Stimulated activated CD4-positive, alpha-beta T cell treated with anti-CD3 and anti-CD28 coated beads, Interleukin-2, amount 100 ng/mL, for 48 hours (primary cell): ENCODE measurements at regions not wholly inside any gene's neighbourhood (a gene's known extent, or its start where the extent isn't known, plus 50 kb on each side); places are given as distances from the start of the nearest gene placed in this dataset.
"Not testable (repeated sequence)": the region's sequence is repeated elsewhere in the genome, so short reads cannot be mapped to it uniquely, and the experiment has no call there.

Experiments
- DNase-seq, 2 donors: peaks; one replicate each; pipeline ENCODE4 v3.0.0-alpha.2; 2020

DNA sequence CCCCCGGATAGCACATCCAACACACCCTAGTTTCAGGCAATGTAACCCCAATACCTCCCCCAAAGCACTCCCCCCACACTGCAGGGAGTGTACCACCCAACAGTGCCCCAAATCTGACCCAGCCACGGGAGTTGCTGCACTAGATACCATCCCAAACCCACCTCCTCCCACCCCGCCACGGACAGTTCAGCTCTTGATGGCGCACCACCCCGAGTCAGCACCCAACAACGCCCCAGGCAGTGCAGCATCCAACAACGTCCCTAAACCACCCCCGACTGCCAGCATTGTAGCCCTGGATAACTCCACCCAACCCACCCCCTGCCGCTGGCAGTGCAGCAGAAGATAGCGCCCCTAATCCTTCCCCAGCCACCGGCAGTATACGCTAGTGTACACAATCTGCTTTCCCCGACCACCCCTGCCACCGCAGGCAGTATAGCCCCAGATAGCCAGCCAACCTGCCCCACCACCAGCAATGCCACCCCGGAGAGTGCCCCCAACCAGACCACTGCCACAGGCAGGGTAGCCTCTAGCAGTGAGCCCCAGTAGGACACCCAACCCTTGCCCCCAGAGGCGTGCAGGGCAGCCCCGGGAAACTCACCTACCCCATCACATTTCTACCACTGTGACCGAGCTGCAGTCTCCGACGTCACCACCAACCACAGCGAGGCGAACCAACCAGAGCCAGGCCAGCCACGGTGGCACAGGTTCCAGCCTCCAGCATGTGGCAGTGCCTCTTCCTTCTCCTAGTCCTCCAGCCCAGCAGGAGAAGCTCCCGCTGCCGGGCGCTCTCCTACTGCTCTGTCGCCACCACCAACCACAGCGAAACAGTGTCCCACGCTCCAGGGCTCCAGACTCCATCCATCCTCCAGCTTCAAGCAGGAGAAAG is 178.1 kb downstream of the POTEB3 start:
- DNase-seq, result no peak

DNA sequence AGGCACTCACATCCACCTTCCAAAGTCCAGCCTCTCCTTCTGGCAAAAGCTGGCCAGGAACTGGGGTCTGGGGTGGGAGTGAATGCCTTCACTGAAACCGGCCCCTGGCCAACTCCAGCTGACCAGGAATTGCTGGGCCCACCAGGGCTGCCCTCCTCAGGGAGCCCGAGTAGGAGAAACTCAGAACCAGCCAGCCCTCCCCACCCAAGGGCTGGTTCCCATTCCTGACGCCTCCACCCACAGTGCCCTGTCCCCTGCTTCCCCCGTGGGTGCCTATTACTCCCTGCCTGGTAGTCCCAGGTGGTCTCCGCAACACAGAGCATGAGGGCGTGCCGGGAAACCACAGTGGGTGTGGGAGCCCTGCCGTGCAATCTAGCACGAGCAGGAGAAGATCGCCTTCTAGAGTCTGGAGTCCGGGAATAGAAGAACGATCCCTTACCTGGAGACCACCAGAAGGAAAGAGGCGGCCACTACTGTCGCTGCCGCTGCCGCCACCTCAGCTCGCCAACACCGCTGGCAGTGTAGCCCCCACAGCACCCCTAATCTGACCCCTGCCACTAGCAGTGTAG is 178.8 kb downstream of the POTEB3 start:
- no peak for DNase-seq

DNA sequence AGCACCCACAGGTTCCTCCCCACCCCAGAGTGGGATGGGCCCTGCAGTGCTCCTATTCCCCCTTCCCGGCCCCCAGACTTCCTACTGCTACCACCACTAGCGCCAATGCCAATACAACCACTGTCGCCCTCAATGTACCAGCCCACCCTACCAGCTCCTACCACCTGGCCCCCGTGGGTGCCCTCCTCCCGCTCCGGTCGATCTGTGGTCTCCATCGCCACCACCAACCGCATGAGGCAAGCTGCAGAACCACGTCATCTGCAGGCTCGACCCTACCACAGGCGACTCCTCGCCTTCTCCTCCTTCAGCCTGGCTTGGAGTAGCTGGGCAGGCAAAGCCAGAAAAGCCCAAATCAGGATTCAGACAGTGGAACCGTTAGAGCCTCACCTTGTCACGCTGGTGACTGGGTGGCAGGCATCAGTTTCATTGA is 179.3 kb downstream of the POTEB3 start:
- no peak for DNase-seq

DNA sequence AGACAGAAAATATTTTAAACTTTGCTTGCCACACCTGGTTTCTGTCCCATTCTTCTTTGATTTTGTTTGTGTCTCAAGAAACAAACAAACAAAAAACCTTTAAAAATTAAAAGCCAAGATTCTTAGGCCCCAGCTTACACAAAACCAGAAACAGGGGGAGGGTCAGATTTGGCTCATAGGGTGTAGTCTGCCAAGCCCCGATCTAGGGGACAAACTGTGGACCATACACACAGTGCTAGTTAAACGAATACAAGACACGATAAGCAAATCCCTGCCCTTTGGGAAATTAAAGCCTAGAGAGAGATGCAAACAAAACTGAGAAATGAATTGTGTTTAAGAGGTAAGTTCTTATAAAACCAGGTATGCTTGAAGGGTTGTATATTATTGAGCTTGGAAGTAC is 181.7 kb downstream of the POTEB3 start:
- not testable (repeated sequence) for DNase-seq

DNA sequence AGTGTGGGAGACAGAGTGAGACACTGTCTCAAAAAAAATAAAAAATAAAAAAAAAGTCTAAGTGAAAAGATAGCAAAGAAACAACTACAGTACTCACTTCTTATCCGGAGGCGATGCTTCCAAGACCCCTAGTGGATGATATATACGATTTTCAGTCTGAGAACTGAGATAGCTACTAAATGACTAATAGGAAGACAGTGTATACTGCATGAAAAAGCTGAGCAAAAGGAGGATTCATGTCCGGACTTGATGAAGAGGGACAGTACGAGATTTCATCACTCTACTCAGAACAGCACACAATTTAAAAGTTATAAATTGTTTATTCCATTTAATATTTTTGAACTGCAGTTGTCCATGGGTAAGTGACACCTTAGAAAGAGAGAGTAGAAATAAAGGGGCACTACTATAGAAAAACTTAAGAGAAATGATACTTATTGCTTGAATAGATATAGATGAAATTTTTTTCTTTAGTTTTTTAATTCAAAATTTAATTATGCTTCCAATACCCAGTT is 190.7 kb downstream of the POTEB3 start:
- DNase-seq, result not testable (repeated sequence)
